SU-DHL-6 (cell line): ENCODE measurements at regions not wholly inside any gene's neighbourhood (a gene's known extent, or its start where the extent isn't known, plus 50 kb on each side); places are given as distances from the start of the nearest gene placed in this dataset.

ENCODE experiments used
- CTCF ChIP-seq: fragments of 200-600 bp; sonication (generic); IDR thresholded peaks from one replicate; pipeline ENCODE4 v1.5.1; 2017; ENCODE audit warnings: antibody characterized with exemption, mild to moderate bottlenecking, low read length, moderate library complexity; ENCODE audit not compliant: insufficient read depth, poor library complexity, severe bottlenecking
- EZH2phosphoT487 ChIP-seq: fragments of 200-600 bp; sonication (generic), shearing (Covaris generic); conservative IDR thresholded peaks from 2 replicates; pipeline ENCODE4 v1.6.1; 2018; ENCODE audit warnings: mild to moderate bottlenecking, antibody characterized with exemption, low read length, moderate library complexity, mixed read lengths

- TF ChIP-seq CTCF (no peak), EZH2phosphoT487 (no peak)
Measured at GRCh38 chr21:17981060-17981740, 162.0 kb upstream of the C21orf91 start.
